ENCODE measurements at regions not wholly inside any gene's neighbourhood (a gene's known extent, or its start where the extent isn't known, plus 50 kb on each side); places are given as distances from the start of the nearest gene placed in this dataset.

- Histone ChIP-seq H3K4me1 (no peaks in the 10 kb centered on the region), H3K4me3 (no peak overlapping the region), H3K27ac (no peak overlapping the region), H3K36me3 (no peaks in the 10 kb centered on the region), H3K9me3 (no peaks in the 10 kb centered on the region), H3K27me3 (no peaks in the 10 kb centered on the region)
- no peak for DNase-seq
- WGBS, 2 donors: 51 to 66% methylated on average over 2 of the region's 2 CpGs
- TF ChIP-seq CTCF (IDR thresholded peaks at IDR 0.05) (no peak), EP300 (IDR thresholded peaks at IDR 0.05) (no peak), POLR2A (IDR thresholded peaks at IDR 0.05) (no peak), POLR2AphosphoS5 (IDR thresholded peaks at IDR 0.05) (no peak)
- intact Hi-C loops (cut with DNase I): no loop called here
Observed at GRCh38 chr5:108672639-108673038, 75.1 kb upstream of the FER start.

- H3K9me3 ChIP-seq: no peaks in the 10 kb centered on the region
- no peaks in the 10 kb centered on the region for H3K36me3 ChIP-seq
- intact Hi-C loops (cut with DNase I): no loop called here
- WGBS, 2 donors: 73 to 80% methylated on average over 7 of the region's 7 CpGs
- no peaks in the 10 kb centered on the region for H3K27me3 ChIP-seq
- TF ChIP-seq POLR2A (IDR thresholded peaks at IDR 0.05): no peak
- TF ChIP-seq CTCF (IDR thresholded peaks at IDR 0.05): no peak
- no peak for TF ChIP-seq EP300 (IDR thresholded peaks at IDR 0.05)
- no peak for TF ChIP-seq POLR2AphosphoS5 (IDR thresholded peaks at IDR 0.05)
- H3K27ac ChIP-seq: no peak overlapping the region
- H3K4me1 ChIP-seq: no peaks in the 10 kb centered on the region
- H3K4me3 ChIP-seq: no peak overlapping the region
- DNase-seq: no peak
Observed at GRCh38 chr5:108670591-108671289, 77.0 kb upstream of the FER start.

- WGBS, 2 donors: 62 to 79% methylated on average over 1 of the region's 1 CpG
- Histone ChIP-seq H3K36me3 (no peaks in the 10 kb centered on the region), H3K4me3 (no peak overlapping the region), H3K27ac (no peak overlapping the region), H3K9me3 (no peaks in the 10 kb centered on the region), H3K4me1 (no peaks in the 10 kb centered on the region), H3K27me3 (no peaks in the 10 kb centered on the region)
- intact Hi-C loops (cut with DNase I): no loop called here
- no peak for DNase-seq
- TF ChIP-seq CTCF (IDR thresholded peaks at IDR 0.05): no peak
- TF ChIP-seq POLR2A (IDR thresholded peaks at IDR 0.05): no peak
- no peak for TF ChIP-seq POLR2AphosphoS5 (IDR thresholded peaks at IDR 0.05)
- no peak for TF ChIP-seq EP300 (IDR thresholded peaks at IDR 0.05)
Observed at GRCh38 chr5:108669462-108669861, 78.2 kb upstream of the FER start.

- H3K9me3 ChIP-seq: no peaks in the 10 kb centered on the region
- intact Hi-C loops (cut with DNase I): no loop called here
- no peak for DNase-seq
- WGBS, 2 donors: 63 to 79% methylated on average over 3 of the region's 3 CpGs
- TF ChIP-seq POLR2AphosphoS5 (IDR thresholded peaks at IDR 0.05): no peak
- TF ChIP-seq CTCF (IDR thresholded peaks at IDR 0.05): no peak
- TF ChIP-seq POLR2A (IDR thresholded peaks at IDR 0.05): no peak
- no peak for TF ChIP-seq EP300 (IDR thresholded peaks at IDR 0.05)
- H3K4me1 ChIP-seq: no peaks in the 10 kb centered on the region
- no peak overlapping the region for H3K4me3 ChIP-seq
- H3K27ac ChIP-seq: no peak overlapping the region
- no peaks in the 10 kb centered on the region for H3K36me3 ChIP-seq
- no peaks in the 10 kb centered on the region for H3K27me3 ChIP-seq
Observed at GRCh38 chr5:108661590-108662219, 86.0 kb upstream of the FER start.
